GM23338 (cell line): ENCODE measurements at regions not wholly inside any gene's neighbourhood (a gene's known extent, or its start where the extent isn't known, plus 50 kb on each side); places are given as distances from the start of the nearest gene placed in this dataset.

Source experiments
- CREB1 ChIP-seq: fragments of 250-450 bp; sonication (Bioruptor Pico); IDR thresholded peaks from 2 replicates; pipeline ENCODE4 v1.5.0; 2020; ENCODE audit warnings: low read depth, mild to moderate bottlenecking, moderate library complexity
- EZH2 ChIP-seq: fragments of 200-600 bp; sonication (generic); IDR thresholded peaks from one replicate; pipeline ENCODE4 v1.8.0; 2017; ENCODE audit warnings: antibody characterized with exemption, mild to moderate bottlenecking, low read depth; ENCODE audit not compliant: unreplicated experiment
- EZH2phosphoT487 ChIP-seq: fragments of 200-600 bp; sonication (generic); IDR thresholded peaks from one replicate; pipeline ENCODE4 v1.8.1; 2018; ENCODE audit warnings: antibody characterized with exemption; ENCODE audit not compliant: unreplicated experiment
- JUNB ChIP-seq: IDR thresholded peaks from one replicate; pipeline ENCODE4 v1.6.1; 2016; ENCODE audit warnings: antibody characterized with exemption; ENCODE audit not compliant: unreplicated experiment
- NANOG ChIP-seq: IDR thresholded peaks from 2 replicates; pipeline ENCODE4 v1.6.1; 2016; ENCODE audit warnings: antibody characterized with exemption, borderline replicate concordance
- POLR2AphosphoS5 ChIP-seq: IDR thresholded peaks from 2 replicates; pipeline ENCODE4 v1.6.1; 2016; ENCODE audit warnings: antibody characterized with exemption, low read depth
- STAT1 ChIP-seq: IDR thresholded peaks from one replicate; pipeline ENCODE4 v1.6.1; 2016; ENCODE audit warnings: antibody characterized with exemption; ENCODE audit not compliant: unreplicated experiment
- TF ChIP-seq, protein P1 (sequence below), 2 experiments: fragments of 200-600 bp in 1 of 2; sonication (generic) in 1 of 2; conservative IDR thresholded peaks; 2 replicates each; pipeline versions ENCODE4 v1.5.1 to v1.6.1; 2016 to 2017; ENCODE audit warnings: antibody characterized with exemption in 2 of 2, low read depth in 2 of 2, mild to moderate bottlenecking in 2 of 2, moderate library complexity in 1 of 2

DNA sequence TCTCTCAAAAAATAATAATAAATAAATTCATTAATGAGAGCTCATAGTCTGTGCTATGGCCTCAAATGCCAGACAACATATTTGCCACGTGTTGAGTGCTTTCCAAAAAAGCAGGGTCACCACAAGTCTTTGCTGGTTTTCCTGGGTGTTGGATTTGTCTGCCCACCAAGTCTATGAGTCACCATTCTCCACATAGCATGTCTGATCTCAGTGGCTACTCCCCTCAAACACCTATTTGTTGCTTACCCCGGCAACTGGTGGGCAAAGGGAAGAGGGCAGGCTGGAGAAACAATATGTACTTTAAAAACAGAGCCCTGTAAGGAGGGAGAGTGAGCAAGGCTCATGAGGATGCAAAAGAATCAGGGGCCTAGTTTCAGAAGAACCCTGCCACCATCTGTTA lies 120.0 kb upstream of the ARRDC4 start:
- TF ChIP-seq, protein P1, sequence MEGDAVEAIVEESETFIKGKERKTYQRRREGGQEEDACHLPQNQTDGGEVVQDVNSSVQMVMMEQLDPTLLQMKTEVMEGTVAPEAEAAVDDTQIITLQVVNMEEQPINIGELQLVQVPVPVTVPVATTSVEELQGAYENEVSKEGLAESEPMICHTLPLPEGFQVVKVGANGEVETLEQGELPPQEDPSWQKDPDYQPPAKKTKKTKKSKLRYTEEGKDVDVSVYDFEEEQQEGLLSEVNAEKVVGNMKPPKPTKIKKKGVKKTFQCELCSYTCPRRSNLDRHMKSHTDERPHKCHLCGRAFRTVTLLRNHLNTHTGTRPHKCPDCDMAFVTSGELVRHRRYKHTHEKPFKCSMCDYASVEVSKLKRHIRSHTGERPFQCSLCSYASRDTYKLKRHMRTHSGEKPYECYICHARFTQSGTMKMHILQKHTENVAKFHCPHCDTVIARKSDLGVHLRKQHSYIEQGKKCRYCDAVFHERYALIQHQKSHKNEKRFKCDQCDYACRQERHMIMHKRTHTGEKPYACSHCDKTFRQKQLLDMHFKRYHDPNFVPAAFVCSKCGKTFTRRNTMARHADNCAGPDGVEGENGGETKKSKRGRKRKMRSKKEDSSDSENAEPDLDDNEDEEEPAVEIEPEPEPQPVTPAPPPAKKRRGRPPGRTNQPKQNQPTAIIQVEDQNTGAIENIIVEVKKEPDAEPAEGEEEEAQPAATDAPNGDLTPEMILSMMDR (conservative IDR thresholded peaks at IDR 0.05; ENCODE audit: low read depth in 2 of 2): no peak
- TF ChIP-seq EZH2phosphoT487 (no peak), POLR2AphosphoS5 (no peak), JUNB (no peak), NANOG (no peak), CREB1 (no peak), EZH2 (no peak), STAT1 (no peak)
